Neural cell (in vitro differentiated cells): ENCODE measurements at regions not wholly inside any gene's neighbourhood (a gene's known extent, or its start where the extent isn't known, plus 50 kb on each side); places are given as distances from the start of the nearest gene placed in this dataset.

Experiments
- H2AFZ ChIP-seq: fragments of 200-600, 300-800 bp; sonication (generic), shearing (Covaris generic); 2 replicates; pipeline ENCODE4 v1.6.0; 2014; ENCODE audit warnings: low read depth, mild to moderate bottlenecking, antibody characterized with exemption, low read length, moderate library complexity
- H3F3A ChIP-seq: fragments of 200-600 bp; shearing (Covaris generic); 2 replicates; pipeline ENCODE4 v1.6.1; 2016; ENCODE audit warnings: mild to moderate bottlenecking, moderate library complexity, mixed read lengths, antibody characterized with exemption, low read length; ENCODE audit not compliant: insufficient read depth, poor library complexity, severe bottlenecking
- H3K27ac ChIP-seq: fragments of 200-600, 300-800 bp; sonication (generic), shearing (Covaris generic); 2 replicates; pipeline ENCODE4 v1.5.1; 2014; ENCODE audit warnings: mild to moderate bottlenecking, low read length, moderate library complexity
- H3K27me3 ChIP-seq: fragments of 300-800, 200-600 bp; sonication (generic), shearing (Covaris generic); 2 replicates; pipeline ENCODE4 v1.6.0; 2014; ENCODE audit warnings: mild to moderate bottlenecking, low read depth, low read length, moderate library complexity; ENCODE audit not compliant: insufficient read depth
- H3K36me3 ChIP-seq: fragments of 300-800, 200-600 bp; sonication (generic), shearing (Covaris generic); 2 replicates; pipeline ENCODE4 v1.5.1; 2014; ENCODE audit warnings: mild to moderate bottlenecking, antibody characterized with exemption, low read length, moderate library complexity; ENCODE audit not compliant: insufficient read depth
- H3K4me2 ChIP-seq: fragments of 300-800, 200-600 bp; sonication (generic), shearing (Covaris generic); 2 replicates; pipeline ENCODE4 v1.6.0; 2014; ENCODE audit warnings: mild to moderate bottlenecking, low read length
- H3K4me3 ChIP-seq: fragments of 300-800, 200-600 bp; sonication (generic), shearing (Covaris generic); 2 replicates; pipeline ENCODE4 v1.5.1; 2014; ENCODE audit warnings: mild to moderate bottlenecking, low read length, moderate library complexity
- H3K79me2 ChIP-seq: fragments of 200-600 bp; shearing (Covaris generic); replicated peaks from 2 replicates; pipeline ENCODE4 v1.6.0; 2014; ENCODE audit warnings: mild to moderate bottlenecking, low read length, moderate library complexity; ENCODE audit not compliant: insufficient read depth
- H3K9ac ChIP-seq: fragments of 300-800, 200-600 bp; sonication (generic), shearing (Covaris generic); 2 replicates; pipeline ENCODE4 v1.6.1; 2016; ENCODE audit warnings: mild to moderate bottlenecking, low read length, mixed read lengths
- H3K9me2 ChIP-seq: fragments of 200-600 bp; shearing (Covaris generic); 2 replicates; pipeline ENCODE4 v1.6.1; 2016; ENCODE audit warnings: mild to moderate bottlenecking, low read length, mixed read lengths; ENCODE audit not compliant: insufficient read depth
- H3K9me3 ChIP-seq: fragments of 200-600, 300-800 bp; sonication (generic), shearing (Covaris generic); 2 replicates; pipeline ENCODE4 v1.6.1; 2016; ENCODE audit warnings: mild to moderate bottlenecking, mixed run types, low read length, moderate library complexity, mixed read lengths
- H4K20me1 ChIP-seq: fragments of 200-600 bp; shearing (Covaris generic); 2 replicates; pipeline ENCODE4 v1.6.1; 2016; ENCODE audit warnings: mild to moderate bottlenecking, mixed run types; ENCODE audit not compliant: insufficient read depth
- EP300 ChIP-seq: fragments of 450-650 bp; conservative IDR thresholded peaks from 2 replicates; pipeline ENCODE4 v1.6.1; 2014; ENCODE audit warnings: antibody characterized with exemption, mild to moderate bottlenecking, moderate library complexity; ENCODE audit not compliant: poor library complexity, severe bottlenecking
- EZH2 ChIP-seq: fragments of 200-600, 300-800 bp; shearing (Covaris generic), sonication (generic); IDR thresholded peaks from 2 replicates; pipeline ENCODE4 v1.6.1; 2014; ENCODE audit warnings: antibody characterized with exemption, low read length, borderline replicate concordance, mild to moderate bottlenecking; ENCODE audit not compliant: insufficient read depth, poor library complexity, severe bottlenecking
- MXI1 ChIP-seq: fragments of 450-650 bp; conservative IDR thresholded peaks from 2 replicates; pipeline ENCODE4 v1.6.1; 2014; ENCODE audit warnings: antibody characterized with exemption, mild to moderate bottlenecking; ENCODE audit not compliant: poor library complexity, severe bottlenecking
- POLR2AphosphoS5 ChIP-seq: IDR thresholded peaks from 2 replicates; pipeline ENCODE4 v1.6.1; 2012
- RAD21 ChIP-seq: fragments of 450-650 bp; conservative IDR thresholded peaks from 2 replicates; pipeline ENCODE4 v1.6.1; 2014; ENCODE audit warnings: antibody characterized with exemption, mild to moderate bottlenecking, moderate library complexity
- SMC3 ChIP-seq: fragments of 450-650 bp; conservative IDR thresholded peaks from 2 replicates; pipeline ENCODE4 v1.6.1; 2014; ENCODE audit warnings: antibody characterized with exemption, mild to moderate bottlenecking, moderate library complexity; ENCODE audit not compliant: poor library complexity
- TAF1 ChIP-seq: IDR thresholded peaks from 2 replicates; pipeline ENCODE4 v1.6.1; 2012; ENCODE audit warnings: low read depth
- TF ChIP-seq, protein P1 (sequence below): fragments of 450-650 bp; IDR thresholded peaks from 2 replicates; pipeline ENCODE4 v1.5.1; 2014; ENCODE audit warnings: antibody characterized with exemption, mild to moderate bottlenecking, moderate library complexity; ENCODE audit not compliant: poor library complexity, severe bottlenecking
- TF ChIP-seq, protein P2 (sequence below): IDR thresholded peaks from 2 replicates; pipeline ENCODE4 v1.6.1; 2012; ENCODE audit warnings: borderline replicate concordance

- Histone ChIP-seq H3K4me3 (no peak overlapping the region), H3F3A (no peaks in the 10 kb centered on the region), H2AFZ (no peak overlapping the region), H3K27me3 (no peaks in the 10 kb centered on the region), H3K79me2 (no peaks in the 10 kb centered on the region), H3K9ac (no peak overlapping the region), H3K27ac (no peak overlapping the region), H4K20me1 (no peaks in the 10 kb centered on the region), H3K9me3 (no peaks in the 10 kb centered on the region), H3K4me2 (no peak overlapping the region), H3K9me2 (no peaks in the 10 kb centered on the region), H3K36me3 (no peaks in the 10 kb centered on the region)
- TF ChIP-seq SMC3 = no peak
- TF ChIP-seq, protein P1, sequence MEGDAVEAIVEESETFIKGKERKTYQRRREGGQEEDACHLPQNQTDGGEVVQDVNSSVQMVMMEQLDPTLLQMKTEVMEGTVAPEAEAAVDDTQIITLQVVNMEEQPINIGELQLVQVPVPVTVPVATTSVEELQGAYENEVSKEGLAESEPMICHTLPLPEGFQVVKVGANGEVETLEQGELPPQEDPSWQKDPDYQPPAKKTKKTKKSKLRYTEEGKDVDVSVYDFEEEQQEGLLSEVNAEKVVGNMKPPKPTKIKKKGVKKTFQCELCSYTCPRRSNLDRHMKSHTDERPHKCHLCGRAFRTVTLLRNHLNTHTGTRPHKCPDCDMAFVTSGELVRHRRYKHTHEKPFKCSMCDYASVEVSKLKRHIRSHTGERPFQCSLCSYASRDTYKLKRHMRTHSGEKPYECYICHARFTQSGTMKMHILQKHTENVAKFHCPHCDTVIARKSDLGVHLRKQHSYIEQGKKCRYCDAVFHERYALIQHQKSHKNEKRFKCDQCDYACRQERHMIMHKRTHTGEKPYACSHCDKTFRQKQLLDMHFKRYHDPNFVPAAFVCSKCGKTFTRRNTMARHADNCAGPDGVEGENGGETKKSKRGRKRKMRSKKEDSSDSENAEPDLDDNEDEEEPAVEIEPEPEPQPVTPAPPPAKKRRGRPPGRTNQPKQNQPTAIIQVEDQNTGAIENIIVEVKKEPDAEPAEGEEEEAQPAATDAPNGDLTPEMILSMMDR = no peak
- TF ChIP-seq, protein P2, sequence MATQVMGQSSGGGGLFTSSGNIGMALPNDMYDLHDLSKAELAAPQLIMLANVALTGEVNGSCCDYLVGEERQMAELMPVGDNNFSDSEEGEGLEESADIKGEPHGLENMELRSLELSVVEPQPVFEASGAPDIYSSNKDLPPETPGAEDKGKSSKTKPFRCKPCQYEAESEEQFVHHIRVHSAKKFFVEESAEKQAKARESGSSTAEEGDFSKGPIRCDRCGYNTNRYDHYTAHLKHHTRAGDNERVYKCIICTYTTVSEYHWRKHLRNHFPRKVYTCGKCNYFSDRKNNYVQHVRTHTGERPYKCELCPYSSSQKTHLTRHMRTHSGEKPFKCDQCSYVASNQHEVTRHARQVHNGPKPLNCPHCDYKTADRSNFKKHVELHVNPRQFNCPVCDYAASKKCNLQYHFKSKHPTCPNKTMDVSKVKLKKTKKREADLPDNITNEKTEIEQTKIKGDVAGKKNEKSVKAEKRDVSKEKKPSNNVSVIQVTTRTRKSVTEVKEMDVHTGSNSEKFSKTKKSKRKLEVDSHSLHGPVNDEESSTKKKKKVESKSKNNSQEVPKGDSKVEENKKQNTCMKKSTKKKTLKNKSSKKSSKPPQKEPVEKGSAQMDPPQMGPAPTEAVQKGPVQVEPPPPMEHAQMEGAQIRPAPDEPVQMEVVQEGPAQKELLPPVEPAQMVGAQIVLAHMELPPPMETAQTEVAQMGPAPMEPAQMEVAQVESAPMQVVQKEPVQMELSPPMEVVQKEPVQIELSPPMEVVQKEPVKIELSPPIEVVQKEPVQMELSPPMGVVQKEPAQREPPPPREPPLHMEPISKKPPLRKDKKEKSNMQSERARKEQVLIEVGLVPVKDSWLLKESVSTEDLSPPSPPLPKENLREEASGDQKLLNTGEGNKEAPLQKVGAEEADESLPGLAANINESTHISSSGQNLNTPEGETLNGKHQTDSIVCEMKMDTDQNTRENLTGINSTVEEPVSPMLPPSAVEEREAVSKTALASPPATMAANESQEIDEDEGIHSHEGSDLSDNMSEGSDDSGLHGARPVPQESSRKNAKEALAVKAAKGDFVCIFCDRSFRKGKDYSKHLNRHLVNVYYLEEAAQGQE = no peak
- TF ChIP-seq POLR2AphosphoS5 = no peak
- no peak for TF ChIP-seq EZH2
- TF ChIP-seq MXI1 = no peak
- TF ChIP-seq RAD21 = no peak
- no peak for TF ChIP-seq EP300
- TF ChIP-seq TAF1 = no peak
Measured at GRCh38 chr3:10766049-10766705, 49.9 kb upstream of the SLC6A11 start.
